ENCODE measurements at regions not wholly inside any gene's neighbourhood (a gene's known extent, or its start where the extent isn't known, plus 50 kb on each side); places are given as distances from the start of the nearest gene placed in this dataset.

DNA sequence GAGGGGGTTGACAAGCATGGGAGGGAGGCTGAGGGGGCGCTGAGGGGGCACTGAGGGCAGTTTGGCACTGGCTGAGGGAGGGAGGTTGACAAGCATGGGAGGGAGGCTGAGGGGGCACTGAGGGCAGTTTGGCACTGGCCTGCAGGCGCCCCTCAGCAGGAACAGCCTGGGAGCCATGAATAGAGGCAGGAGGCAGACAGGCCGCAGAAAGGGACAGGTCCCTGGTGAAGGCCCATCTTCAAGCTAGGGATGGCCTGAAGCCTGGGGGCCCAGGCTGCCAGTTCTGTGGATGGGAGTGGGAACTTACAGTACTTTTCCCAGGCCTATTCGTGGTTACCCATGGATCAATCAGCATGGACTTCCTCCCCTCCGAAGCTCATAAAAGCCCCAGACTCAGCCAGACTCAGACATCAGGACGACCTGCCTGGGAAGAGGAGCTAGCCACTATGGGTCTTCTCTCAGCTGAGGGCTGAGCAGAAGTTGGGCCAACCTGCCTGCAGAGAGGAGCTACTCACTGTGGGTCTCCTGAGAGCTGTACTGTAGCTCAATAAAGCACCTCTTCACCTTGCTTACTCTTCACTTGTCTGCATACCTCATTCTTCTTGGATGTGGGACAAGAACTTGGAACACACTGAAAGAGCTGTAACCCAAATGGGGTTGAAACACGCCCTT is 72.8 kb upstream of the BRD7 start:
- peaks cover 23% of the 10 kb centered on the region; the same call in 1 of the 2 replicates for H3K9me3 ChIP-seq (ENCODE audit: low read length)
- no peak for TF ChIP-seq EZH2phosphoT487 (IDR thresholded peaks at IDR 0.05; ENCODE audit: borderline replicate concordance, low read depth, low read length)
- TF ChIP-seq, protein P1, sequence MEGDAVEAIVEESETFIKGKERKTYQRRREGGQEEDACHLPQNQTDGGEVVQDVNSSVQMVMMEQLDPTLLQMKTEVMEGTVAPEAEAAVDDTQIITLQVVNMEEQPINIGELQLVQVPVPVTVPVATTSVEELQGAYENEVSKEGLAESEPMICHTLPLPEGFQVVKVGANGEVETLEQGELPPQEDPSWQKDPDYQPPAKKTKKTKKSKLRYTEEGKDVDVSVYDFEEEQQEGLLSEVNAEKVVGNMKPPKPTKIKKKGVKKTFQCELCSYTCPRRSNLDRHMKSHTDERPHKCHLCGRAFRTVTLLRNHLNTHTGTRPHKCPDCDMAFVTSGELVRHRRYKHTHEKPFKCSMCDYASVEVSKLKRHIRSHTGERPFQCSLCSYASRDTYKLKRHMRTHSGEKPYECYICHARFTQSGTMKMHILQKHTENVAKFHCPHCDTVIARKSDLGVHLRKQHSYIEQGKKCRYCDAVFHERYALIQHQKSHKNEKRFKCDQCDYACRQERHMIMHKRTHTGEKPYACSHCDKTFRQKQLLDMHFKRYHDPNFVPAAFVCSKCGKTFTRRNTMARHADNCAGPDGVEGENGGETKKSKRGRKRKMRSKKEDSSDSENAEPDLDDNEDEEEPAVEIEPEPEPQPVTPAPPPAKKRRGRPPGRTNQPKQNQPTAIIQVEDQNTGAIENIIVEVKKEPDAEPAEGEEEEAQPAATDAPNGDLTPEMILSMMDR (conservative IDR thresholded peaks at IDR 0.05; ENCODE audit: low read length): no peak
- peak; percentile 24 for DNase-seq (ENCODE audit: low spot score)
- no peaks in the 10 kb centered on the region for H3K4me1 ChIP-seq (ENCODE audit: insufficient read depth, low read length, poor library complexity, severe bottlenecking)
- H3K79me2 ChIP-seq (ENCODE audit: insufficient read depth, low read depth, low read length): no peaks in the 10 kb centered on the region
- H3K9me2 ChIP-seq (ENCODE audit: insufficient read depth, low read length): no peaks in the 10 kb centered on the region
- no peaks in the 10 kb centered on the region for H3K36me3 ChIP-seq (ENCODE audit: insufficient read depth, low read length)
- H4K20me1 ChIP-seq (ENCODE audit: insufficient read depth, low read length): no peaks in the 10 kb centered on the region
- H3K4me2 ChIP-seq (ENCODE audit: low read length): no peak overlapping the region
- H3K27ac ChIP-seq (ENCODE audit: low read depth, low read length, poor library complexity, severe bottlenecking): no peak overlapping the region
- ChIA-PET POLR2A (interaction anchor here (0.6 kb wide), 1 partner anchor 889 kb away, joined by 3 read pairs; no protein-coding TSS in a partner anchor), CTCF (ENCODE audit: unreplicated experiment) (interaction anchor here (0.6 kb wide), 1 partner anchor 273 kb away, joined by 3 read pairs; no protein-coding TSS in a partner anchor)
- intact Hi-C loops (cut with micrococcal nuclease; ENCODE audit: unreplicated experiment): no loop called here
- H3K4me3 ChIP-seq (ENCODE audit: low read depth, low read length, poor library complexity, severe bottlenecking): no peak overlapping the region
- BruUV-seq (replicated peaks): no TSS peak
- H2AFZ ChIP-seq (ENCODE audit: low read length): no peak overlapping the region

DNA sequence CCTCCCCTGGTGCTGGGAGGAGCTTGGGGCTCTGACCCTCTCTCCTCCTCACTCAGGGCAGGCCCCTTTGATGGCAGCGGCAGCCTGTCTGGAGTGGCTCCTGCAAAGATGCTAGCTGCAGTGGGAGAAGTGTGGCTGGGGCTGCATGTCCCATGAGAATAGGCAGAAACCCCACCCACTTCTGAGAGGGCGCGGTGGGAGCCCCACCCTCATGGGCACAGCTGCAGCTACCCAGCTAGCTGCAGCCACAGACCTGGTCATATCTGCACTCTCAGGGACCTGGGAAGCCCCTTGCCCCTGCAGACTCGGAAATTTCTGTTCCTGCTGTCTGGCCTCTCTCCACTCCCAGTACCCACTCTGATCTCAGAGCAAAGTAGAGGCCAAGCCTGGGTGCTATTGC is 72.2 kb upstream of the BRD7 start:
- ChIA-PET CTCF (ENCODE audit: unreplicated experiment) (no interaction called here), POLR2A (no interaction called here)
- no peaks in the 10 kb centered on the region for H3K79me2 ChIP-seq (ENCODE audit: insufficient read depth, low read depth, low read length)
- no peak for DNase-seq (ENCODE audit: low spot score)
- no peaks in the 10 kb centered on the region for H3K9me2 ChIP-seq (ENCODE audit: insufficient read depth, low read length)
- H2AFZ ChIP-seq (ENCODE audit: low read length): no peak overlapping the region
- H3K4me2 ChIP-seq (ENCODE audit: low read length): no peak overlapping the region
- H3K27ac ChIP-seq (ENCODE audit: low read depth, low read length, poor library complexity, severe bottlenecking): no peak overlapping the region
- no TSS peak for BruUV-seq (replicated peaks)
- H3K9me3 ChIP-seq (ENCODE audit: low read length): peaks cover 23% of the 10 kb centered on the region; the same call in 1 of the 2 replicates
- no peaks in the 10 kb centered on the region for H4K20me1 ChIP-seq (ENCODE audit: insufficient read depth, low read length)
- H3K4me3 ChIP-seq (ENCODE audit: low read depth, low read length, poor library complexity, severe bottlenecking): no peak overlapping the region
- H3K4me1 ChIP-seq (ENCODE audit: insufficient read depth, low read length, poor library complexity, severe bottlenecking): no peaks in the 10 kb centered on the region
- H3K36me3 ChIP-seq (ENCODE audit: insufficient read depth, low read length): no peaks in the 10 kb centered on the region
- intact Hi-C loops (cut with micrococcal nuclease; ENCODE audit: unreplicated experiment): no loop called here
- TF ChIP-seq, protein P1 (conservative IDR thresholded peaks at IDR 0.05; ENCODE audit: low read length): no peak
- TF ChIP-seq EZH2phosphoT487 (IDR thresholded peaks at IDR 0.05; ENCODE audit: borderline replicate concordance, low read depth, low read length): no peak

DNA sequence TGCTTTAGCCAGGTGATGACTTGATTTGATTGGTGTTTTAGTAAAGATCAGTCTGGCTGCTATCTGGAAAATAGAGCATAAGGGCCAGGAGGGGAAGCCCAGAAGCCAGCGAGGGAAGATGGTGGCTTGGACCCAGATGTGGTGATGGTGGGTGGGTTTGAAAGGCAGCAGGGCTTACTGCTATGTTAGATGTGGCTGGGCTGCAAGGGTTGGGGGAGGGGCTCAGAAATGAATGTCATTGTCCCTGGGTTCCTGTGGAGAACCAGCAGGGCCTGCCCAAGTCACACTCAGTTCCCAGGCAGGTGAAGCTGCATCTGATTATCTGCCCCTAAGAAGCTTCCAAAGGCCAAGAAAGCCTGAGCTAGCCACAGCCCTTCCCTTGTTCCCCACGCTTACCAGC is 71.7 kb upstream of the BRD7 start:
- Histone ChIP-seq H3K9me3 (ENCODE audit: low read length) (peaks cover 23% of the 10 kb centered on the region; the same call in 1 of the 2 replicates), H3K4me1 (ENCODE audit: insufficient read depth, low read length, poor library complexity, severe bottlenecking) (no peaks in the 10 kb centered on the region), H3K4me3 (ENCODE audit: low read depth, low read length, poor library complexity, severe bottlenecking) (no peak overlapping the region), H2AFZ (ENCODE audit: low read length) (no peak overlapping the region), H4K20me1 (ENCODE audit: insufficient read depth, low read length) (no peaks in the 10 kb centered on the region), H3K27ac (ENCODE audit: low read depth, low read length, poor library complexity, severe bottlenecking) (no peak overlapping the region), H3K9me2 (ENCODE audit: insufficient read depth, low read length) (no peaks in the 10 kb centered on the region), H3K79me2 (ENCODE audit: insufficient read depth, low read depth, low read length) (no peaks in the 10 kb centered on the region), H3K4me2 (ENCODE audit: low read length) (no peak overlapping the region), H3K36me3 (ENCODE audit: insufficient read depth, low read length) (no peaks in the 10 kb centered on the region)
- ChIA-PET POLR2A (no interaction called here), CTCF (ENCODE audit: unreplicated experiment) (no interaction called here)
- no peak for TF ChIP-seq EZH2phosphoT487 (IDR thresholded peaks at IDR 0.05; ENCODE audit: borderline replicate concordance, low read depth, low read length)
- TF ChIP-seq, protein P1 (conservative IDR thresholded peaks at IDR 0.05; ENCODE audit: low read length): no peak
- no peak for DNase-seq (ENCODE audit: low spot score)
- no TSS peak for BruUV-seq (replicated peaks)
- intact Hi-C loops (cut with micrococcal nuclease; ENCODE audit: unreplicated experiment): no loop called here
